Endothelial cell of umbilical vein (primary cell): ENCODE measurements at regions not wholly inside any gene's neighbourhood (a gene's known extent, or its start where the extent isn't known, plus 50 kb on each side); places are given as distances from the start of the nearest gene placed in this dataset.

ENCODE experiments used
- EZH2 ChIP-seq: IDR thresholded peaks from 2 replicates; pipeline ENCODE4 v1.6.1; 2012; ENCODE audit warnings: borderline replicate concordance, low read depth, mild to moderate bottlenecking, moderate library complexity, low read length, inconsistent platforms; ENCODE audit not compliant: severe bottlenecking
- FOS ChIP-seq: IDR thresholded peaks from 2 replicates; pipeline ENCODE4 v1.6.1; 2011; ENCODE audit warnings: mild to moderate bottlenecking, low read length, moderate library complexity, borderline replicate concordance; ENCODE audit not compliant: insufficient read depth
- JUN ChIP-seq: IDR thresholded peaks from 2 replicates; pipeline ENCODE4 v1.6.1; 2011; ENCODE audit warnings: borderline replicate concordance, low read depth; ENCODE audit not compliant: insufficient read length, insufficient read depth
- MYC ChIP-seq: IDR thresholded peaks from one replicate; pipeline ENCODE4 v1.6.1; 2011; ENCODE audit warnings: mild to moderate bottlenecking, low read depth, low read length
- POLR2A ChIP-seq: IDR thresholded peaks from 2 replicates; pipeline ENCODE4 v1.6.1; 2012; ENCODE audit warnings: low read depth, mild to moderate bottlenecking, control low read depth, low read length
- POLR2AphosphoS5 ChIP-seq: IDR thresholded peaks from 2 replicates; pipeline ENCODE4 v1.6.1; 2012; ENCODE audit warnings: low read depth, mild to moderate bottlenecking, control low read depth, low read length, moderate library complexity; ENCODE audit not compliant: insufficient read depth
- TF ChIP-seq, protein P1 (sequence below), 2 donors: IDR thresholded peaks; 1 replicate in 1 of 2; 2 replicates in 1 of 2; pipeline ENCODE4 v1.5.1; 2011; ENCODE audit warnings: low read length in 2 of 2, mild to moderate bottlenecking in 2 of 2, moderate library complexity in 2 of 2, control low read depth in 1 of 2, inconsistent platforms in 1 of 2, low read depth in 1 of 2; ENCODE audit not compliant: insufficient read depth in 1 of 2; ENCODE audit errors: extremely low read depth in 1 of 2
- TF ChIP-seq, protein P2 (sequence below): IDR thresholded peaks from 2 replicates; pipeline ENCODE4 v1.6.1; 2011; ENCODE audit not compliant: insufficient read depth, insufficient read length

DNA sequence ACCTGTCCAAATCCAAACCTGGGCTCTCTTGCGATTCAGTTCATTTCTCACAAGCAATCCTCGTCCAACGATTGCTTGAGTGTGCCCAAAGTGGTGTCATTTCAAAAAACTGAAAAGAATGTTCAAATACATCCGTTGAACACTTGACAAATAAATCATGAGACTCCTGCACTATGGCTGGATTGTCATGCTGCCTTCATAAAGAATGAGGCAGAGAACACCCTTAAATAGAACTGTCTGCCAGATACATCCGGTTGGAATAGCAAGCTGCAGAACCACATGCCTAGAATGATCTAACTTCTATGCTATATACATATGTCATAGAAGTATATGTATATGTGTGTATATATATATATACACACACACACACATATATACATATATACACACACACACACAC is 55.4 kb upstream of the HAPSTR1 start:
- TF ChIP-seq, protein P1, sequence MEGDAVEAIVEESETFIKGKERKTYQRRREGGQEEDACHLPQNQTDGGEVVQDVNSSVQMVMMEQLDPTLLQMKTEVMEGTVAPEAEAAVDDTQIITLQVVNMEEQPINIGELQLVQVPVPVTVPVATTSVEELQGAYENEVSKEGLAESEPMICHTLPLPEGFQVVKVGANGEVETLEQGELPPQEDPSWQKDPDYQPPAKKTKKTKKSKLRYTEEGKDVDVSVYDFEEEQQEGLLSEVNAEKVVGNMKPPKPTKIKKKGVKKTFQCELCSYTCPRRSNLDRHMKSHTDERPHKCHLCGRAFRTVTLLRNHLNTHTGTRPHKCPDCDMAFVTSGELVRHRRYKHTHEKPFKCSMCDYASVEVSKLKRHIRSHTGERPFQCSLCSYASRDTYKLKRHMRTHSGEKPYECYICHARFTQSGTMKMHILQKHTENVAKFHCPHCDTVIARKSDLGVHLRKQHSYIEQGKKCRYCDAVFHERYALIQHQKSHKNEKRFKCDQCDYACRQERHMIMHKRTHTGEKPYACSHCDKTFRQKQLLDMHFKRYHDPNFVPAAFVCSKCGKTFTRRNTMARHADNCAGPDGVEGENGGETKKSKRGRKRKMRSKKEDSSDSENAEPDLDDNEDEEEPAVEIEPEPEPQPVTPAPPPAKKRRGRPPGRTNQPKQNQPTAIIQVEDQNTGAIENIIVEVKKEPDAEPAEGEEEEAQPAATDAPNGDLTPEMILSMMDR (IDR thresholded peaks at IDR 0.05; ENCODE audit: extremely low read depth in 1 of 2, insufficient read depth in 1 of 2, low read depth in 1 of 2, low read length in 2 of 2) = no peak
- TF ChIP-seq POLR2A (no peak), POLR2AphosphoS5 (no peak), JUN (no peak), MYC (no peak), EZH2 (no peak), FOS (no peak)
- TF ChIP-seq, protein P2, sequence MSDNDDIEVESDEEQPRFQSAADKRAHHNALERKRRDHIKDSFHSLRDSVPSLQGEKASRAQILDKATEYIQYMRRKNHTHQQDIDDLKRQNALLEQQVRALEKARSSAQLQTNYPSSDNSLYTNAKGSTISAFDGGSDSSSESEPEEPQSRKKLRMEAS = no peak
